Gastrocnemius medialis (tissue), 4 donors: ENCODE measurements at regions not wholly inside any gene's neighbourhood (a gene's known extent, or its start where the extent isn't known, plus 50 kb on each side); places are given as distances from the start of the nearest gene placed in this dataset.

Experiments
- ATAC-seq, 2 donors: fragments of 150-250 bp; one replicate each; pipeline ENCODE4 v1.9.1; 2016
- DNase-seq, 2 donors: peaks; one replicate each; pipeline ENCODE4 v3.0.0-alpha.2; 2019
- H3K27ac ChIP-seq, 4 donors: fragments of 200-600 bp; sonication (generic); 1 replicate in 1 of 4; 2 replicates in 3 of 4; pipeline ENCODE4 v1.5.1; 2016 to 2018; ENCODE audit warnings: mild to moderate bottlenecking in 2 of 4, moderate library complexity in 1 of 4
- H3K27me3 ChIP-seq, 3 donors: fragments of 200-600 bp; sonication (generic) in 2 of 3; 1 replicate in 1 of 3; 2 replicates in 2 of 3; pipeline versions ENCODE4 v1.5.1 to v1.6.0; 2016 to 2019; ENCODE audit warnings: mild to moderate bottlenecking in 1 of 3, moderate library complexity in 1 of 3
- H3K36me3 ChIP-seq, 2 donors: fragments of 200-600 bp; sonication (generic) in 1 of 2; one replicate each; pipeline ENCODE4 v1.5.1; 2017 to 2018
- H3K4me1 ChIP-seq, 2 donors: fragments of 200-600 bp; sonication (generic) in 1 of 2; one replicate each; pipeline ENCODE4 v1.5.1; 2016 to 2017; ENCODE audit warnings: mild to moderate bottlenecking in 2 of 2
- H3K4me3 ChIP-seq, 4 donors: fragments of 200-600 bp; sonication (generic) in 3 of 4; 1 replicate in 1 of 4; 2 replicates in 3 of 4; pipeline ENCODE4 v1.5.1; 2016 to 2019; ENCODE audit warnings: mild to moderate bottlenecking in 2 of 4
- H3K9me3 ChIP-seq, 3 donors: fragments of 200-600 bp; sonication (generic) in 2 of 3; 1 replicate in 1 of 3; 2 replicates in 2 of 3; pipeline ENCODE4 v1.5.1; 2016 to 2019
- POLR2A ChIP-seq, 2 donors: fragments of 450-650 bp; IDR thresholded peaks; one replicate each; pipeline ENCODE4 v1.6.1; 2017; ENCODE audit warnings: antibody characterized with exemption in 2 of 2, mild to moderate bottlenecking in 2 of 2, moderate library complexity in 2 of 2
- in situ Hi-C, 4 donors: fragments of 200-750 bp; cut with MboI; loops; one replicate each; pipeline versions ENCODE4 v1.15.0 to v1.8.0; 2017; ENCODE audit warnings: low sequenced_read_pairs in 4 of 4
- intact Hi-C: fragments of 100-400 bp; cut with DNase I; formaldehyde crosslinking; loops from one replicate; pipeline ENCODE4 v1.15.1; 2023; ENCODE audit warnings: low total_unique reads
- TF ChIP-seq, protein P1 (sequence below), 5 experiments: fragments of 450-650 bp in 3 of 5; fragments of 200-600 bp in 2 of 5; sonication (generic) in 2 of 5; IDR thresholded peaks in 4 of 5; conservative IDR thresholded peaks in 1 of 5; 1 replicate in 4 of 5; 2 replicates in 1 of 5; pipeline ENCODE4 v1.5.1; 2016 to 2019; ENCODE audit warnings: antibody characterized with exemption in 5 of 5, mild to moderate bottlenecking in 3 of 5, moderate library complexity in 3 of 5

DNA sequence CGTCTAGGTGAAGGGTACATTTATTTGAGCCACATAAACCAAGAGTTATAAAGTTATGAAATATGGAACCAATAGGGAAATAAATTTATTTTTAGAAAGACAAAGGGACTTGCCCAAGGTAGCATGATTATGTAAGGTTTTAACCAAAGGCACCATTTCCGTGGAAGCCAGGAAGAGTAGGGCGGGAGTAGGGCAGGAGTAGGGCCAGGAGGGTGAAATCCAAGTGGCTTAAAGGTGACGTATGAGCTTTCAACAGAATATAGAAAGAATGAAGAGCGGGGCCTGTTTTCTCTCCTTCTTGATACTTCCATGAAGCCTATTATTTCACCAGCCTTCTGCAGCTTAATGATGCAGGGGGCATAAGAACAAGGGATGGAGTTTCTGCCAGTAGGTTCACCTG, 91.7 kb upstream of the PNPLA4 start:
- Histone ChIP-seq H3K4me3 (no peak overlapping the region), H3K27ac (no peak overlapping the region), H3K9me3 (no peaks in the 10 kb centered on the region), H3K27me3 (no peaks in the 10 kb centered on the region), H3K4me1 (no peaks in the 10 kb centered on the region), H3K36me3 (no peaks in the 10 kb centered on the region)
- ATAC-seq (no peak), DNase-seq (no peak)
- intact Hi-C loops: no loop called here
- TF ChIP-seq, protein P1, sequence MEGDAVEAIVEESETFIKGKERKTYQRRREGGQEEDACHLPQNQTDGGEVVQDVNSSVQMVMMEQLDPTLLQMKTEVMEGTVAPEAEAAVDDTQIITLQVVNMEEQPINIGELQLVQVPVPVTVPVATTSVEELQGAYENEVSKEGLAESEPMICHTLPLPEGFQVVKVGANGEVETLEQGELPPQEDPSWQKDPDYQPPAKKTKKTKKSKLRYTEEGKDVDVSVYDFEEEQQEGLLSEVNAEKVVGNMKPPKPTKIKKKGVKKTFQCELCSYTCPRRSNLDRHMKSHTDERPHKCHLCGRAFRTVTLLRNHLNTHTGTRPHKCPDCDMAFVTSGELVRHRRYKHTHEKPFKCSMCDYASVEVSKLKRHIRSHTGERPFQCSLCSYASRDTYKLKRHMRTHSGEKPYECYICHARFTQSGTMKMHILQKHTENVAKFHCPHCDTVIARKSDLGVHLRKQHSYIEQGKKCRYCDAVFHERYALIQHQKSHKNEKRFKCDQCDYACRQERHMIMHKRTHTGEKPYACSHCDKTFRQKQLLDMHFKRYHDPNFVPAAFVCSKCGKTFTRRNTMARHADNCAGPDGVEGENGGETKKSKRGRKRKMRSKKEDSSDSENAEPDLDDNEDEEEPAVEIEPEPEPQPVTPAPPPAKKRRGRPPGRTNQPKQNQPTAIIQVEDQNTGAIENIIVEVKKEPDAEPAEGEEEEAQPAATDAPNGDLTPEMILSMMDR (IDR thresholded peaks at IDR 0.05 in 4 of 5, conservative IDR thresholded peaks at IDR 0.05 in 1 of 5): no peak
- no peak for TF ChIP-seq POLR2A (IDR thresholded peaks at IDR 0.05)
- in situ Hi-C loops: no loop called here

DNA sequence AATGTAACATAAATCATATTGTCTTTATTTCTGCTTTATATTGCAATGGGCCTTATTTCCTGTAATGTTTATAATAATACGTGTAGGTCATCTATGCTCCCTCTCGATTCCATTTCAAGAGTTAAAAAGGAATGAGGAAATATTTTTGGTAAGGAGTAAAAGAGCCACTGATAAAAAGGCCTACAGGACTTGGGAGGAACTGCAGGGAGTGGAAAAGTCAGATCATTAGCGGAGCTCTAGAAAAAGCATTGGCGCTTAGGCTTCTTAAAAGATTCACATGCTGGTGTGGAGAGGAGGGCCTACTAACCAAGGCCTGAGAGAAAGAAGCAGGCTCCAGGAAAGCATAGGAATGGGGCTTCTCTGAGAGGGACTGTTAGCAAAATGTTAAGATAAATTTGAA, 82.9 kb upstream of the PNPLA4 start:
- intact Hi-C loops (no loop called here), in situ Hi-C loops (no loop called here)
- no peak for DNase-seq
- H3K27ac ChIP-seq: no peak overlapping the region
- no peaks in the 10 kb centered on the region for H3K36me3 ChIP-seq
- H3K4me1 ChIP-seq: no peaks in the 10 kb centered on the region
- H3K9me3 ChIP-seq: no peaks in the 10 kb centered on the region
- no peaks in the 10 kb centered on the region for H3K27me3 ChIP-seq
- TF ChIP-seq POLR2A (IDR thresholded peaks at IDR 0.05): no peak
- TF ChIP-seq, protein P1 (IDR thresholded peaks at IDR 0.05 in 4 of 5, conservative IDR thresholded peaks at IDR 0.05 in 1 of 5): no peak
- no peak overlapping the region for H3K4me3 ChIP-seq
- ATAC-seq: no peak

DNA sequence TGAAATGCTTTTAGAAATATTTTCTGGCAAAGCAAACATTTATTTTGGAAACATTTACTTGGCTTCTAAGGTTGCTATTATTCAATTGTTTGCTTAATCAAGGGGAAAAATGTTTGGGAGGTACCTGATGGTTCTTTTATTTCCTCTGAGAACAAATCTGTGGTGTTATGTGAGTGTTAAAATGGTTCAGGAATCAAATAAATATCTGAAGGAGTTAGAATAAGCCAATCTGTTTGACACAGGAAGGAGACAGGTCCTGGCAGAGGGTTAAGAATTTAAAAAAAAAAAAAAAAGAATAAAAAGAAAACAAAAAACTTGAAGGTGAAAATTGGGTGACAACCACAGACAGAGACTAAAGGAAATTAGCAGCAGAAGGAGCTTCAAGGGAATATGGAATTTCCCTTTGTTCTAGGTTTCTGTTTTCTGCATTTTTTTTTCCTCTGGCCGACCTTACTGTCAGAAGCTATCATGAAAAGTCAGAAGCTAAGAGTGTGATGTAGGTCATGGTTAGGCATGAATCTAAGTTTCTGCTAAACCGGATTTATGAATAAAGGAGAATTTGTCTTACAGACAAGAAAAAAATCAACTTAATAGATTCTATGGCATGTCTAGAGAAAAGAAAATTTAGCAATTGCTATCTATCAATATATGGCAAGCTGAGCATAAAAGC, 78.6 kb upstream of the PNPLA4 start:
- no peak overlapping the region for H3K4me3 ChIP-seq
- no peak for TF ChIP-seq POLR2A (IDR thresholded peaks at IDR 0.05)
- TF ChIP-seq, protein P1 (IDR thresholded peaks at IDR 0.05 in 4 of 5, conservative IDR thresholded peaks at IDR 0.05 in 1 of 5): no peak
- H3K4me1 ChIP-seq: no peaks in the 10 kb centered on the region
- in situ Hi-C loops: no loop called here
- no peak for ATAC-seq
- no peaks in the 10 kb centered on the region for H3K27me3 ChIP-seq
- H3K36me3 ChIP-seq: no peaks in the 10 kb centered on the region
- no peak for DNase-seq
- no peaks in the 10 kb centered on the region for H3K9me3 ChIP-seq
- intact Hi-C loops: no loop called here
- H3K27ac ChIP-seq: no peak overlapping the region

DNA sequence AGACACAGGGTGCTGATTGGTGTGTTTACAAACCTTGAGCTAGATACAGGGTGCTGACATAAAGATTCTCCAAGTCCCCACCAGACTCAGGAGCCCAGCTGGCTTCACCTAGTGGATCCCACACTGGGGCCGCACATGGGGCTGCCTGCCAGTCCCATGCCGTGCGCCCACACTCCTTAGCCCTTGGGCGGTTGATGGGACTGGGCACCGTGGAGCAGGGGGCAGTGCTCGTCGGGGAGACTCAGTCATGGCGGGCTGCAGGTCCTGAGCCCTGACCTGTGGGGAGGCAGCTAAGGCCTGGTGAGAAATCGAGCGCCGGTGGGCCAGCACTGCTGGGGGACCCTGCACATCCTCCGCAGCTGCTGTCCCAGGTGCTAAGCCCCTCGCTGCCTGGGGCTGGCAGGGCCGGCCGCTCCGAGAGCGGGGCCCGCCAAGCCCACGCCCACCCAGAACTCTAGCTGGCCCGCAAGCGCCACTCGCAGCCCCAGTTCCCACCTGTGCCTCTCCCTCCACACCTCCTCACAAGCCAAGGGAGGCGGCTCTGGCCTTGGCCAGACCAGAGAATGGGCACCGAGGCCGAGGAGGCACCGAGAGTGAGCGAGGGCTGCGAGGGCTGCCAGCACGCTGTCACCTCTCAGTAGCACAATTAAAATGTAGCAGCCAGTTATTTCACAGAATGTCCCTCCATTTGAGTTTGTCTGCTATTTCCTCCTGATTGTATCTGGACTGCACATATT, 76.1 kb upstream of the PNPLA4 start:
- intact Hi-C loops (no loop called here), in situ Hi-C loops (no loop called here)
- no peaks in the 10 kb centered on the region for H3K4me1 ChIP-seq
- H3K4me3 ChIP-seq: no peak overlapping the region
- DNase-seq (no peak), ATAC-seq (no peak)
- no peak for TF ChIP-seq POLR2A (IDR thresholded peaks at IDR 0.05)
- TF ChIP-seq, protein P1 (IDR thresholded peaks at IDR 0.05 in 4 of 5, conservative IDR thresholded peaks at IDR 0.05 in 1 of 5): no peak
- H3K27me3 ChIP-seq: no peaks in the 10 kb centered on the region
- H3K9me3 ChIP-seq: no peaks in the 10 kb centered on the region
- no peaks in the 10 kb centered on the region for H3K36me3 ChIP-seq
- no peak overlapping the region for H3K27ac ChIP-seq
